Stimulated activated CD8-positive, alpha-beta memory T cell treated with anti-CD3 and anti-CD28 coated beads, Interleukin-7, amount 100 ng/mL, for 1 hour (primary cell): ENCODE measurements at regions not wholly inside any gene's neighbourhood (a gene's known extent, or its start where the extent isn't known, plus 50 kb on each side); places are given as distances from the start of the nearest gene placed in this dataset.

Source experiments
- DNase-seq, 2 donors: peaks; one replicate each; pipeline ENCODE4 v3.0.0-alpha.2; 2020; ENCODE audit warnings: low read depth in 2 of 2

DNA sequence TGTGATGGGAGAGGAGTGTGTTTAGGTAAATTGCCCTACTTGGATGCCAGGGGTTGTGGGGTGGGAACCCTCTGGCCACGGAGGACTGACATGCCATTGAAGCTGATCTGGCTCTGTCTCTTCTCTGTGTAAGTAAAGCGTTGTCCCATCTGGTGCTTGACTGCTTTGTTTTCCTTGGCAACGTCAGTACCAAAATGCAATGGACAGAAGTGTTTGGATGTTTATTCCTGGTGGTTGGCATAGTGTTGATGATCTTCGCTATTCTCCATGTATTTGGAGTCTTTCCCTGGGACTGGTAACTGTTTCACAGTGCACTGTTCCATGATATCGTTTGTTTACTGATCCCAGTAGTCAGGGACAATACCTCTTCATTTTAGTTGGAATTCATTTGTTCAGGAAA, 130.5 kb upstream of the MCTP2 start:
- no peak for DNase-seq

DNA sequence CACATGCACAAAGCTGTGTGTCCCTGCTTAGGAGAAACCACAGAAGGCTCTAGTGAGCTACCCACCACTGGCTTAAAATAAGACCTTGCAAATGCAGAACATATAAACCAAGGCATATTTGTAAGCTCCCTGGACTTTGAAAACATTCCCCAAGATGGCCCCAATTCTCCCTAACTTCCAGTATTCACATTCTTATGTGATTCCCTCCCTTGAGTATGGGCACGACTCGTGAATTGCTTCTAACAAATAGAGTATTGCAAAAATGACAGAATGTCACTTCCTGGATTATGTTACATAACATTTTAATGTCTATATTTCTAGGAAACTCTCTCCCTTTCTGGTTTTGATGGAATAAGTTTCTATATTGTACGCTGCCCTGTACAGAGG, 131.8 kb upstream of the MCTP2 start:
- no peak for DNase-seq

DNA sequence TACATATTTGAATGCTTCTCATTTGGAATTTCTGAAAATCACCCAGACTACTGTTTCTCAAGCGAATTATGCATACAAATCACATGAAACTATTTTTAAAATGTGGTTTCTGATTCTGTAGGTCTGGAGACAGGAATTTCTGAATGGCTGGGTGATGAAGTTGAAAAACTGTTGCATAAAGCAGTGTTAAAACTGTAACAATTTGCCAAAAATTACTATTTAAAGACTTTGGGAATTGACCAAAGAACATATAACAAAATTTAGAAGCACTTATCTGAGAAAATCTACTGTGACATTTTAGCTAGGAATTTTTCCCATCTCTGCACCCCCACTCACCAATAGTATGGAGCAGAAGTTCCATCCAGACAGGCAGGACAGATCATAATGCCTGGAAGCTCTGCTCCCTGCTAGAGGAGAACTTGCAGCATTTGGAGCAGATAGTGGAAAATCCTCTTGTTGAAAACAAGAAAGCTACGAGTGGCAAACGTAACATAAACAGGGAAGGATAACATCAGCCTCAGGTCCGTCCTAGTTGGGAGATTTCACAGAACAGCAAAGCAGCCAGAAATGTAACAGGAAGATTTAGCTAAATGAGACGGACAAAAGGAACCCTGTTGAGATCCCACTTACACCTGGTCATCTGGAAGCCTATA, 132.3 kb upstream of the MCTP2 start:
- no peak for DNase-seq

DNA sequence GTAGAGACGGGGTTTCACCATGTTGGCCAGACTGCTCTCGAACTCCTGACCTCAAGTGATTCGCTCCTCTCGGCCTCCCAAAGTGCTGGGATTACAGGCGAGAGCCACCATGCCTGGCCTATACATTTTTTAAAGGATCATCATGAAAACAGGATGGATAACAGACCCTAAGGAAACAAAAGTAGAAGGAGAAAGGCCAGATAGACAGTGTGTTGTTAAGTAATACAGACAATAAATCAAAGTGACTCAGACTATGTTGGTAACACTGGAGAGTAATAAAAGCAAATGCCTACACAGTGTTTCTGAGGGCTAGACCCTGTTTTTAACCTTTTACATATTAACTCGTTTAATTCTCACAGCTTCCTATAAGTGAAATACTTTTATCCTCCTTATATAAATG, 133.8 kb upstream of the MCTP2 start:
- DNase-seq, result no peak

DNA sequence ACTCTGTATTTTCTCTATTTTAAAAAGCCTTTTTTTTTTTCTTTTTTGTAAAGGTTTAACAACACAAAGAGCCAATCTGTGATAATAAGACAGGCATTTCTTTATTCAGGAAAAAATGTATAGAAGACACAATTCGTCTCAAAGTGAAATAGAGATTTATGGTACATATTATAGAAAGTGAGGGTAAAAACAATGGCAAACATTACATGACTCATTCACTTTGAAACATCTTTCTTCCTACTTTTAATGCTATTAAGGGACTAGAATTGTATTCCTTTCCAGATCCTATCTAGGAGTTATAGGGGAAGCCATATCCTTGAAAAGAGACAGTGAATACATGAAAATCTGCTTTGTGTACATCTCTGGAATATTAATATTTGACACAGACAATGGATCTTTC, 137.1 kb upstream of the MCTP2 start:
- DNase-seq, result no peak

DNA sequence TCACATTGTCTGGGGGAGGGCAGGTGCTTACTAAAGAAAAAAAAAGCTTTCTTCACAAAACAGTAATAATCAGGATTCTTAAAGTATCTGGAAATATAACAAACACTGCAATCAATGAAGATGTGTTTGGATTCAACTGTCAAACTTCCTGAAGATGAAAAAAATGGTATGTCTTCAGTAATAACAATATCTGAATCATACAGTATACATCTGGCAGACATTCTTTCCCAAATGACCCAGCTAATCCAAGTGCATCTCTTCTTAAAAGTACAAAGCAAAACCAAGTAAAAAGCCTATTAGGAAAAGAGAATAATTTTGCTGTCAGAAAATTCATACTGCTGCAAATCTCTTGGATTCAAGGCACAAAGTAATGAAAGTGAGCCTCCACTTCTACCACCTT, 145.0 kb upstream of the MCTP2 start:
- DNase-seq, result no peak

DNA sequence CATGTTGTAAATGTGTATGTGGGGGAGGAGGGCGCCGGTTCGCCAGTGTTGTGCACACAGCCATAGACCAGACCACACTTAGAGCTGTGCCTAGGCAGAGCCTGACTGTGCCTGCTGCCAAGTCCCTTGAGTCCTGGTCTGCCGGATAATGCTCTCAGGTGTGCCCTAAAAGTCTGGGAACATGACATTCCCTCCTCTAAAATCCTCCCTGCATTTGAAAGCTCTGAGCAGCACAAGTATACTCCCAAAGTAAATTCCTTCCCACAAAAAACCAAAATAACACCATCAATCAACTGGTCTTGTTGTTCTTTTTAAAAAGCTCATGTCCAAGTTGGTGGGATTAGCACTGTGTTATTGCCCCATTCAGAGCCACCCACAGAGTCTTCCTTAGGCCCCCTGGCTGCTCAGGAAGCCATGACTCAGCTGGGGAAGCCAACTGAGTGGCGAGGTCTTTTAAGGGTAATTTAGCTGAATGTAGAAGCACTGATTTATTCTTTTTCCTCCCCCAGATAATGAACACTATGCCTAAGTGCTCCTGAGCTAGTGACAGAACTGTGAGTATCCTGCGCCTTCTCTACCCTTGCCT, 147.8 kb upstream of the MCTP2 start:
- DNase-seq, result no peak

DNA sequence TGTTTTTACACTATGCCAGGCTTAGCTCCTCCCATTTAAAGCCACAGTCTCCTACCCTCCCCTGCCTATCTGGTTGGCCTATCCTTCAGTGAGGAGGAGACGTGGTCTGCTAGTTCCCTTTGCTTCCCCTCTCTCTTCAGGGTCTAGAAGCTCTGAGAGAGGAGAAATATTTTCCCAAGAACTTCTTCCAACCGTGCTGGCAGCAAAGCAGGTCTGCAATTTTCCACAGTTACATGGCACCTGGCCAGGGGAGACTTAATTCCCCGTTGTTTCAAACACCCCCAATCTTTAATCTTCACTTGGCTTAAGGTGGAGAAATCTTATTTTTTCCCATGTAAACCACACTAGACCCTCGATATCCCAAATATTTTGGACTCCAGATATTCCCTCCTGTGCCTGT, 149.5 kb upstream of the MCTP2 start:
- DNase-seq, result no peak

DNA sequence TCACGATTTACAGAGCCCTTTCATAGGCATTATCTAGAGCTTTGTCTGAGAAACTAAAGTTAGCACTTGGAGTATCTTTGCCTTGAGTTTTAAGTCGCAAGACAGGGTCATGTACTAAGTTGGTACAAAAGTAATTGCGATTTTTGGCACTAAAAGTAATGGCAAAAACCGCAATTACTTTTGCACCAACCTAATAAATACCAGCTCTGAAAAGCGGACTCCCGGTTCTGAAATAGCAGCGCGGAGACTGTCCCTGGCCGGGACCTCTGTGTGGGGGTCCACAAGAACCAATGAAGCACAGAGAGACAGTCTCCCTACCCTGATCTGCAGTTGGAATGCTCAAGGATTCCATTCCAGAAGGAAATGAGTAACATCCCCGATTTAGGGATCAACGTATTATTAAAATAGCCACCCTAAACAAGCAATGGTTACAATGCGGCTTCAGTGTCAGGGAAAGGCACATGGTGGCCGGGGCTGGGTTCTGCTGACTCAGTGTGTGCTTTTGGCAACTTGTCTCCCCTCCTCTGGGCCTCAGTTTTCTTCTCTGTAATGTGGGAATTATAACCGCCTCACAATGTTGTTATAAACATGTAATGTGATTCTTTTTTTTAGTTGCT, 150.3 kb upstream of the MCTP2 start:
- no peak for DNase-seq

DNA sequence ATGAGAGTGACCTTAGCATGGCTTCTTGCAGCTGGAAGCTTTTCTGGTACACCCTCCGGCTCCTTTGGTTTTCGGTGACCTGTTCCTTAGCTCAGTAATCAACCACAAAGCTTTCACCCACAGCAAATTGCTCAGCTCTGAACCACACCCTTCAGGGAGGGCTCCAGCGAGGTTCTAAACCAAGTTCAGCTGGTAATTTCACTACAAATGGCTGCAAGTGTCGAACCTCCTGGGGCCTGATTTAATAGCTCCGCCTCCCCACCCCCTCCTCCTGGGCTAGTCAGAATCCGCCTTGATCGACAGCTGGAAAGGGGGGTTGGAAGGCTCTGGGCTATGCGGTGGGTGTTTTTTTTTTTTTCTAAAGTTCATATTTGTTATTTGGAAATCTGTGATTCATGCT, 150.9 kb upstream of the MCTP2 start:
- DNase-seq, result no peak

DNA sequence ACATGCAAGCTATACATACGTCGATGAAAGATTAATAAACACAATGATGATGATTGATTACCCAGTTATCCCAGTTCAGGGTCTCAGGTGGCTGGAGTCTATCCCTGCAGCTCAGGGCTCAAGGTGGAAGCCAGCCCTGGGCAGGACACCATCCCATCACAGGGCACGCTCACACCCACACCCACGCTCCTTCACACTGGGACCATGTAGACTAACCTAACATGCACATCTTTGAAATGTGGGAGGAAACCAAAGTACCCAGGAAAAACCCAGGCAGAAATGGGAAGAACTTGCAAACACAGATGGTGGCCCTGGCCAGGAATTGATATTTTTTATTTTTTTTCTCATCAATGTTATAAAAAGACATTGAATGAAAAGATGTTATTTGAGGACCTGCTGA, 151.4 kb upstream of the MCTP2 start:
- no peak for DNase-seq

DNA sequence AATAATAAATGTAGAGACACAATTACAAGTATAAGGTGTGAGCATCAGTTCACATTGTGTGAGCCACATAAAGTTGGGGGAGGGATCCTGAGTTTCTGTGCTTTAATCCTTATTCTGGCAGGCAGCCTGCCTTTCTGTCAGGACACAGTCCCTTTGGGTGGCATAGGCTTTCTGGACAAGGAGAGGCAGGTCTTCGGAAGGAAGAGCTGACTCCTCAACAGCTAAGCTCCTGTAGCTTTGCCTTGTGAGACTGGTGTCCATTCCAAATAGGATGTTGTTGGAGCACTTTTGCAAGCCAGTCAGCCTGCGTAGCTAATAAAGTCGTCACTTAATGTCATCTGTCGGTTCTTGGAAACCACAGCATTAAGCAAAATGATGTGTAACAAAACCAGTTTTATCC, 151.9 kb upstream of the MCTP2 start:
- DNase-seq, result no peak

DNA sequence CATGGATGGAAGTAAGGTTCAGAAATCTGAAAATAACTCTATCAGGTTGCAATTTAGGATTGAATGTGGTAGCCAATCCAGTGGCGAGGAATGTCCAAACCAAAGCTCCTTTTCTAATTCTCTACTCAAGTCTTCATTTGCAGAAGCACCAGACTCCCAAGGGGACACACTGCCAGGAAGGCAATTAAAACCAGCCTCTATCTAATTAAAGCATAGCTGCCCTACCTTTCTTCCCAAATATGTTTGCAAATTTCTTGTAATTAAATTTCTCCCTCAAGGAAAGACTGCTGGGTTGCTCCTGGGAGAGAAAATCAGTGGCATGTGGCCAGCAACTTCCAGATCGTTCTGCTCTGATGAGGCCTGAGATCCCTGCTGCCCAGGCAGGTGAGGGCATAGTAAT, 153.4 kb upstream of the MCTP2 start:
- DNase-seq, result no peak

DNA sequence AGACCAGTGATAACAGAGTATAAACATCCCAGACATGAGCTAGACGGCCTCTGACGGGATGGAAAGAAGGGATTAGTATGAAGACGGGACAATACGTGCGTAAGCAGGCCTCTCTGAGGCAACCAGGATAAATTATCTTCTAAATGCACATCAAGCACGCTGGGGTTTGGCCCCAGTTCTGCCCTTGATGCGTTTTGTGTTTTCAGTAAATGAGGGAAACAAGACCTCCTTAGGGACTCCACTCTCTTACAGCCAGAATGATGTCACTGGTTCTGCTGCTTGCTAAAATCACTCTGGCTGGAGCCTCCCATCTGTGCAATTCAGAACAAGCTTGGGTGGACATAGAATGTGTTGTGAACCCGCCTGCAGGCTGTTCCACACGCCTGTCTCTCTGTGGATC, 156.0 kb upstream of the MCTP2 start:
- no peak for DNase-seq

DNA sequence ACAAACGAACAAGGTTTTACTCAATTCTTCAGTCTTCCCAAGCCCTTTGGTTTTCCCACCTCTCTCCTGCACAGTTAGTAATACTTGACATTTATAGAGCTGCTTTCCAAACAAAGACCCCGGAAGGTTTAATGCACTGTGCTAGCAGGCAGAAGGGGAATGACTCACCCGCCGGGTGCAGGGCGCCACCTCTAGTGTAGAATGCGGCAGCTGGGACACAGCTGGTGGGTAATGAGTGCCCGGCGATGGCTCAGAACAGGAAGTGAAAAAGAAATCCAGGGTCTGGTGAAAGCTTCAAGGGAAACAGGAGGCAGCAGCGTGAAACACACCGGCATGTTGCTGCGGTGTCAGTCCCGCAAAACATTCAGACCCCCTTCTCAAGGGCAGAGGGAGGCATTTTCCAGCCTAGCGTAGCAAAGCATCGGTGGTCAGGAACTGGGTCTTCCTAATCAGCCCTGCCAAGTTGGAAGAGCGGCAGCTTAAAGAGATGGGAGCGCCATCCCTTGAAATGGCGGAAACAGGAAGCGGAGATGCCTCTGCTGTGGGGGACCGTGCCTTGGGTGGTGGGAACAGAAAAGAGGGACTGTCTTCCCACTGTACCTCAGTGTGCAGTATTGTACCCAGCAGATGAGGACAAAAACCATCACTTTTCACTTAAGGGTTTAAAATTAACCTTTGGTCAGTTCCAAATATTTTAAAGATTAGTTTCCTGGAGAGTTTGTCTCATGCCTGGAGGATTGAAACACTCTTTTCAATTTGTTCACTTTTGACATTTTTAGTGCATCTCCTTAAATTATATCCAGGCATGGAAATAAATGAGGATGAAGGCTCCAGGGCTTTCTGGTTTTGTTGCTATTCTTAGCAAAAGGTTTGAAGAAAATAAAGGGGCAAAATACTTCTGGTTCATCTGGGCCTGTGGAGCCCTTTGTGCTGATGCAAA, 160.7 kb upstream of the MCTP2 start:
- no peak for DNase-seq

DNA sequence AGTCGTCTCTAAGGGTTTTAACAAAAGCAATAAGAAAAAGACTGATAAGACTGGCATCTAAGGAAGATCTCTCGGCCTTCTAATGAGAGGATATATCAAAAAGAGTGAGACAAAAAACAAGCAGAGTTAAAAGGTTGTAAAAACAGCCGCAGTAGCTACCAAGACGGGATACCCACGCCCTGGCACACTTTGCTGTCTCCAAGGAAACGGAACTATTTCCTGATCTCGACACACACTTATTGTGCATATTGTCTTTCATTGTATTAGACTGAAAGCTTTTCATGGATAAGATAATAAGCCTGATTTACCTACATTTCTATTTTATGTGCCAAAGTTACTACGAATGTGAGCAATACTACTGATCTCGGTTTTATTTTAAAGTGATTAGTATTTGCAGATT, 161.5 kb upstream of the MCTP2 start:
- DNase-seq, result no peak

DNA sequence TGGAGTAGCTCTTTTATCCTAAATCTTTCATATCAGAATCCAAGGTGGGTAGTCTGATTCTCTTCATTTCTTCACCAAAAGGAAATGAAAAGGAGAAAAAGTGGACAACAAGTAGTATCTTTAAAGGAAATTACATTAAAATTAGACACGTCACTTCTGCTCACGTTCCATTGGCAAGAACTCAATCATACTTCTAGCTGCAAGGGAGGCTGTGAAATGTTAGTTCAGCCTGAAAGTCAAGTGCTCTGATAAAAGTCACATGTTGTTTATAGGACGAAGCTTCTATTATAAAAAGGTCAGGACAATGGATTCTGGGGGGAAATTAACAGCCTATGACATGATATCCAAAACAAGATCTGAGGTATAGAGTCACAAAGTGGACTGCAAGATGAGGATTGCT, 164.6 kb upstream of the MCTP2 start:
- no peak for DNase-seq

DNA sequence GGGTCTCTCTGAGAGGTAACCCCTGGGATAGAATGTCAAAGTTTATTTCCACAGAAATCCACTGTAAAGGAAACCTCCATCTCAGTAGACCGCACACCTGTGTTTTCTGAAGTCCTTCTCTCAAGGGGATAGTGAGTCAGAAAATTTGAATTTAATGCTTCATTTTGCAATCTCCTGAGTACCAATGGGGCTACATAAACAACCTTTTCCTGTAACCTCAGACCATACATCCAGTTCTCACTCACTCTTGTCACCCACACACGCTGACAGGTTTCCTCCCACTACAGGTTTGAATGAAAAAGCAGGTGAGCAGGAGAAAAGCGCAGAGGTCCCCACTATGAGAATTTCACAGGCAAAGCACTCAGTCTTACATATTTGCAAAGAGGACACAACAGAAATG, 165.3 kb upstream of the MCTP2 start:
- no peak for DNase-seq

DNA sequence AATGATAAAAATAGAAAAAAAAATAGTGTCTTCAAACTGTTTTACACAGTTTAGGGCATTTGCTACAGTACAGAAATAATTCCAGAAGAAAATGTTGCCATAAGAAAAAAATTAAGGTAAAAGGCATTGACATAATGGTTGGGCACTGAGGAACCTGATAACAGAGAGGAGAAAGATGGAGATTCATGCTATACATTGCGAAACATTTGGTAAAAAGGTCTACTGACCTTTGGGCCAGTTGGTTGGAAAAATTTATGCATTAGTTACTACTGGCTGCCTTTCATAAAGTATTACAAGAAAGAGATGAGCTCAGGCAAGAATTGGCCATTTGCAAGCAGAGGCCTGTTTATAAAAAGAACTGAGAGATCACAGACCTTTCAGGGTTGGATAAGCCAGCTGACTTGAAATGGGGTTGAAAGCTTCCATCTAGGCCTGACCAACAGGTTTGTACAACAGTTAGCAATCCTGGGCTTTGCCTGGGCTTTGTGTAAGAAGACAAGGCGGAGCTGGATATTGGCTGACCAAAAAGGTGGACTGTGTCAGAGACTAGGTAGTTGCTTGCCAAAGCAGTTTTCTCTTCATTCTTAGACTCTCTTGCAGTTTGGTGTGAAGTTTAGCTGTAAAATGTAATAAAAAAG, 166.6 kb upstream of the MCTP2 start:
- DNase-seq, result no peak

DNA sequence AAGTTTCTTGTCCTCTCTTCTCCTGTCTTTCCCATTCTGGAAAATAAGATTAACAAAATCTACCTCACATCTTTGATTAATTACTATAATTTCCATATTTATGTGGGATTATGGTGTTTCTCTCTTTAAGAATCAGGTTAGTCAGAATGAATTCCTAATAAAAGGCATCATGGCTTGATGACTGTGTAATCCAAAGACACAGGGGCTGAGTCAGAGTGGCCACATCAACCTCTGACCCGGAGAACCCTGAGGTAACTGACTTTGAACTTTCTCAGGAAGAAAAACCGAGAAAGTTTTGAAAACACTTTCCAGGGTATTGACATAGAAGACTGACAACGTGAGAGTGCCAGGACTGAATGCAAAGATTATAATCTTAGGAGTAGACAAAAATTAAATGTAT, 170.3 kb upstream of the MCTP2 start:
- DNase-seq, result no peak

DNA sequence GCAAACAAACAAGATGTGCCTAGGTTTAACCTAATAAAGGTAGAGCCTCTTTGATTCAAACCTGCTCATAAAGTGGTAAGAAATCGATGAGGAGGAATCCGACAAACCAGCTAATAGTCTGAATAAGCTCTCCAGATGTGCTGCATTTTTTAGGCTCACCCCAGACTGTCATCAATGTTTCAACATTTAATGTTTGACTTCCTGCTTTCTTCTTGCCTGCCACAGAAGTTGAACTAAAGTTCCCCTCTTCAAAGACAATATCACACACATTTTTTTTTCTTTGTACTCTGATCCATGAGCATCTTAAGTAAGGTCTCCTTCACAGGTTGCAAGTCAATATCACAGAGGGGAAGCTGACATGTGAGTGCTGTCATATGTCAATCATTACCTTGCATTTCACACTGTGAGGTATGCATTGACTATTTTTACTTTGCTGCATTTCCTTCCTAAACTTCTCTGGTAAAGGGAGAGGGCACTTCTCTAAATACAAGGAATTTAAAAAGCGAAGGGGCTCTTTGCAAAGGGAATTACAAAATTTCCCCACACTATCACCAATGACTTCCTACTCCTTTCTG, 172.3 kb upstream of the MCTP2 start:
- no peak for DNase-seq

DNA sequence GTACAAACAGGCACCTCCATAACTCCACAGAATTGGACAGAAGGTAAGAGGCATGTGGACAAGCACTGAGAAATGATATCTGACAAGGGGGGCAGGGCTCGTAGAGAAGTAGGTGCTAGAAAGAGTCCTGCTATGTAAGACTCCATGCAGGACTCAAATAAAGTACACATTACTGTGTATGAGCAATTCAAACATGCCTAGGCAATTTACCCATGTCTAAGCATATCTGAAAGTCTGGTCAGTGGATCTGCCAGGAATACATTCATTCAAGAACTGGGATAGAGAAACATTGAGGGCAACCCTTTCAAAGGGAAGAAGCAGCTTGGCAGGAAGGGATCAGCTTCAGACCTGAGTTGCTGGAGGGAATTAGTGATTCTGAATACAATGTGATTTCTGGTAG, 174.1 kb upstream of the MCTP2 start:
- DNase-seq, result no peak
